Fibroblast of mammary gland (primary cell): ENCODE measurements at regions not wholly inside any gene's neighbourhood (a gene's known extent, or its start where the extent isn't known, plus 50 kb on each side); places are given as distances from the start of the nearest gene placed in this dataset.
"Not testable (repeated sequence)": the region's sequence is repeated elsewhere in the genome, so short reads cannot be mapped to it uniquely, and the experiment has no call there.

ENCODE experiments used
- DNase-seq: peaks from one replicate; pipeline ENCODE4 v3.0.0-alpha.2; 2010; ENCODE audit warnings: low read depth
- H3K4me3 ChIP-seq: 2 replicates; pipeline ENCODE4 v1.5.1; 2011; ENCODE audit warnings: low read depth, mild to moderate bottlenecking, low read length, moderate library complexity; ENCODE audit not compliant: control insufficient read depth
- CTCF ChIP-seq: conservative IDR thresholded peaks from 2 replicates; pipeline ENCODE4 v1.5.1; 2011; ENCODE audit warnings: low read depth, low read length, inconsistent platforms; ENCODE audit not compliant: control insufficient read depth, insufficient read depth

- H3K4me3 ChIP-seq: no peak overlapping the region
- TF ChIP-seq CTCF: no peak
- no peak for DNase-seq
Observed at GRCh38 chr10:118973744-118974143, 55.8 kb upstream of the NANOS1 start.

GRCh38 chr10:118974951-118975350, 54.6 kb upstream of the NANOS1 start:
- no peak for TF ChIP-seq CTCF
- peak; percentile 24 for DNase-seq
- no peak overlapping the region for H3K4me3 ChIP-seq

- not testable (repeated sequence) for DNase-seq, H3K4me3 ChIP-seq
Observed at GRCh38 chr10:118976219-118976618, 53.3 kb upstream of the NANOS1 start.

- DNase-seq: no peak
- no peak overlapping the region for H3K4me3 ChIP-seq
- TF ChIP-seq CTCF: no peak
Observed at GRCh38 chr10:118977022-118977599, 52.4 kb upstream of the NANOS1 start.

GRCh38 chr10:118977835-118978234, 51.7 kb upstream of the NANOS1 start:
- no peak for DNase-seq
- no peak for TF ChIP-seq CTCF

GRCh38 chr10:118978316-118978997, 51.1 kb upstream of the NANOS1 start:
- TF ChIP-seq CTCF: no peak
- no peak for DNase-seq

More at GRCh38 chr10:118977835-118978234, 51.7 kb upstream of the NANOS1 start:
- H3K4me3 ChIP-seq: no peak overlapping the region

GRCh38 chr10:118978998-118979350, 50.5 kb upstream of the NANOS1 start:
- TF ChIP-seq CTCF: no peak
- DNase-seq: no peak
- no peak overlapping the region for H3K4me3 ChIP-seq

More at GRCh38 chr10:118978316-118978997, 51.1 kb upstream of the NANOS1 start:
- no peak overlapping the region for H3K4me3 ChIP-seq
